ENCODE measurements at regions not wholly inside any gene's neighbourhood (a gene's known extent, or its start where the extent isn't known, plus 50 kb on each side); places are given as distances from the start of the nearest gene placed in this dataset.
"Not testable (repeated sequence)": the region's sequence is repeated elsewhere in the genome, so short reads cannot be mapped to it uniquely, and the experiment has no call there.

DNA sequence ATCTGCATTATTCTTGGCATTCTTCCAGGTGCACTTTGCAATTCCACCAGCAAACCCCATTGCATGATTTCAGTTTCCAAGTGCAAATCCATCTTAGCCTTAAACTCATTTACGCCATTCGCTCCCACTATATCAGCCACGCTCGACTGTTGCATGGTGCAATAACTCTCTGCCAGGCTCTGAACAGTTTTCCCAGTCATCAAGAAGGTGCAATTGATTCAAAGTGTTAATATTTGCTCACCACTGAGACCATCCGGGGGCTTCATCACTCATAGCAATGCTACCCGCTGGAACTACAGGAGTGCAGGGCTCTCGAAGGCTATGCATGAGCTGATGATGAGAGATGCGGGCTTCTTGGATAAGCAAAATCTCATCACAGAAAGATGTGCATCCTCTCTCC, 488.2 kb downstream of the OMA1 start:
- DNase-seq: no peak
- TF ChIP-seq, protein P1, sequence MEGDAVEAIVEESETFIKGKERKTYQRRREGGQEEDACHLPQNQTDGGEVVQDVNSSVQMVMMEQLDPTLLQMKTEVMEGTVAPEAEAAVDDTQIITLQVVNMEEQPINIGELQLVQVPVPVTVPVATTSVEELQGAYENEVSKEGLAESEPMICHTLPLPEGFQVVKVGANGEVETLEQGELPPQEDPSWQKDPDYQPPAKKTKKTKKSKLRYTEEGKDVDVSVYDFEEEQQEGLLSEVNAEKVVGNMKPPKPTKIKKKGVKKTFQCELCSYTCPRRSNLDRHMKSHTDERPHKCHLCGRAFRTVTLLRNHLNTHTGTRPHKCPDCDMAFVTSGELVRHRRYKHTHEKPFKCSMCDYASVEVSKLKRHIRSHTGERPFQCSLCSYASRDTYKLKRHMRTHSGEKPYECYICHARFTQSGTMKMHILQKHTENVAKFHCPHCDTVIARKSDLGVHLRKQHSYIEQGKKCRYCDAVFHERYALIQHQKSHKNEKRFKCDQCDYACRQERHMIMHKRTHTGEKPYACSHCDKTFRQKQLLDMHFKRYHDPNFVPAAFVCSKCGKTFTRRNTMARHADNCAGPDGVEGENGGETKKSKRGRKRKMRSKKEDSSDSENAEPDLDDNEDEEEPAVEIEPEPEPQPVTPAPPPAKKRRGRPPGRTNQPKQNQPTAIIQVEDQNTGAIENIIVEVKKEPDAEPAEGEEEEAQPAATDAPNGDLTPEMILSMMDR (IDR thresholded peaks at IDR 0.05; ENCODE audit: low read depth, low read length): no peak
- H3K27ac ChIP-seq: no peak overlapping the region

DNA sequence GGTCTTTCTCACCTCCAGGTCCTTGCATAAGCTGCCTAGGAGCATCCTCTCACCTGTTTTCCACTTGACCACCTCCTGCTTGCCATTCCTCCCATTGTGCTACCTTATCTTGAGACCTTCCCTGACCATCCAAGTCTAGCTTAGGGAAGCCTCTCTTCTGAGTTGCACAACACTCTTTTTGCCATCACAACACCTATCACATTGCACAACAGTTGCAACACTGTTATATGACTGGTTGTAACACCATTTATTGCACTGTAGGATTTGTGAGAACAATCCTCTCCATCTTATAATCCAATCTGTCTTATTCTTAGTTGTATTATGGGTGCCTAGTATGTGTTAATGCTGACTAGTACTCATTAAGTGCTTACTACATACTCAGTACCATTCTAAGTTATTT, 488.7 kb downstream of the OMA1 start:
- no peak for DNase-seq
- no peak overlapping the region for H3K27ac ChIP-seq
- no peaks in the 10 kb centered on the region for H3K27me3 ChIP-seq (ENCODE audit: insufficient read depth, low read depth, severe bottlenecking)
- H3K9me3 ChIP-seq (ENCODE audit: severe bottlenecking): no peaks in the 10 kb centered on the region
- no peaks in the 10 kb centered on the region for H3K36me3 ChIP-seq
- TF ChIP-seq, protein P1 (IDR thresholded peaks at IDR 0.05; ENCODE audit: low read depth, low read length): no peak
- no peak overlapping the region for H3K4me3 ChIP-seq (ENCODE audit: low read depth, low read length)

More for the DNA sequence above, 488.2 kb downstream of the OMA1 start:
- Histone ChIP-seq H3K36me3 (no peaks in the 10 kb centered on the region), H3K4me3 (ENCODE audit: low read depth, low read length) (no peak overlapping the region), H3K27me3 (ENCODE audit: insufficient read depth, low read depth, severe bottlenecking) (no peaks in the 10 kb centered on the region), H3K9me3 (ENCODE audit: severe bottlenecking) (no peaks in the 10 kb centered on the region)

DNA sequence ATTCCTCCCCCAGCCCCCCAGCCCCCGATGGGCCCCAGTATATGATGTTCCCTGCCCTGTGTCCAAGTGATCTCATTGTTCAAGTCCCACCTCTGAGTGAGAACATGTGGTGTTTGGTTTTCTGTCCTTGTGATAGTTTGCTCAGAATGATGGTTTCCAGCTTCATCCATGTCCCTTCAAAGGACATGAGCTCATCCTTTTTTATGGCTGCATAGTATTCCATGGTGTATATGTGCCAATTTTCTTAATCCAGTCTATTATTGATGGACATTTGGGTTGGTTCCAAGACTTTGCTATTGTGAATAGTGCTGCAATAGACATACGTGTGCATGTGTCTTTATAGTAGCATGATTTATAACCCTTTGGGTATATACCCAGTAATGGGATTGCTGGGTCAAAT, 495.3 kb downstream of the OMA1 start:
- not testable (repeated sequence) for H3K27ac ChIP-seq; H3K27me3 ChIP-seq (ENCODE audit: insufficient read depth, low read depth, severe bottlenecking); H3K4me3 ChIP-seq (ENCODE audit: low read depth, low read length); DNase-seq; H3K9me3 ChIP-seq (ENCODE audit: severe bottlenecking); H3K36me3 ChIP-seq

DNA sequence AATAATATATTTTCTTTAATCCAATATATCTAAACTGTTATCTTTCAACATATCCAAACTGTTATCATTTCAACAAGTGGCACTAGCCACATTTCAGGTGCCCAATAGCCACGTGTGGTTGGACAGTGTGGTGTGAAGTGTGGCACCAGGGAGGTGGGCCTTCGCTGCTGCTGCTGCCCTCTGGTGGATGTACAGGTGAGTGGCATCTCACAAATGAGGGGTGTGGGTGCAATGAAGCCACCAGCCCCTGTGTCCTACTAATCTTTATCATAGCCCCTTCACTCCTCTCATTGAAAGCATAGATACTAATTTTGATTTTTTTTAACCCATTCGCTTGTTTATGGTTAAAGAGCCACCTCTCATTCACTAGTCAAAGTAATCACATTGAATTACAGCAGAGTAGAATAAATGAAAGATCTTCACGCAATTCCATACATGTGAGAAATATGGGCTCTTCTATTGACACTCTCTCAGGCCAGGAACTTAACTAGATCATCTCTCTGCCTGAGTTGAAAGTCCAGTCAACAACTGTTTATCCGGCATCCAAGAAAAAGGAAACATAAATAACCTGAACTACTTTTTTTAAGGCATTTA, 499.2 kb downstream of the OMA1 start:
- TF ChIP-seq, protein P1 (IDR thresholded peaks at IDR 0.05; ENCODE audit: low read depth, low read length): peak; percentile 88
- Histone ChIP-seq H3K9me3 (ENCODE audit: severe bottlenecking) (no peaks in the 10 kb centered on the region), H3K36me3 (no peaks in the 10 kb centered on the region), H3K27me3 (ENCODE audit: insufficient read depth, low read depth, severe bottlenecking) (no peaks in the 10 kb centered on the region), H3K27ac (no peak overlapping the region), H3K4me3 (ENCODE audit: low read depth, low read length) (no peak overlapping the region)
- DNase-seq: peak; percentile 58

DNA sequence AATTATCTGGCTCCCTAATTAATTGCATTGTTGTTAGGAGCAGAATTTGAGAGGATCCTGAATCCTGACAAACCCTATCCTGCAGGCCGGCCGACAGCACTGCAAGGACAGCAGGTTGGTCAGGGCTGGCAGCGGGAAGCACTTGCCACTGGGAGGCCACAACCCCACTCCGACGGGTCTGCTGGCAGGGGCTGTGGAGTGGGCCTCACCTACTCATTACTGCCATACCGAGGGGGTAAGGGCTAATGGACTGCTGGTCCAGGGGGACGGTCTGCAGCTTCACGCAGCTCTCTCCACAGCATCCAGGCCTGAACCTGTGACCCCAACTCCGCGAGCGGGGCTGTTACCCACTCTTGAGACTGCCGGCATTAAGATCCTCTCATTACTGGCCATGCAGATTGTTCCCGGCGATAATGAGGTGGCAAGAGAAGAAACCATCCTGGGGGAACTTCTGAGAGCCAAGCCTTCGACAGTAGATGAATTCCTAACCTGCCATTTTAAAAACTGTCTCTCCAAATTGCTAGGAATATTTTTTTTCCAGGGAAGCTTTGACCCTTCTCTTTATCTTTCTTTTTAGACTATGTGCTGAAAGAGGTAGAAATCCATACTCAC, 501.3 kb downstream of the OMA1 start:
- DNase-seq: no peak
- TF ChIP-seq, protein P1 (IDR thresholded peaks at IDR 0.05; ENCODE audit: low read depth, low read length): no peak
- H3K9me3 ChIP-seq (ENCODE audit: severe bottlenecking): no peaks in the 10 kb centered on the region
- no peak overlapping the region for H3K27ac ChIP-seq
- H3K27me3 ChIP-seq (ENCODE audit: insufficient read depth, low read depth, severe bottlenecking): no peaks in the 10 kb centered on the region
- H3K4me3 ChIP-seq (ENCODE audit: low read depth, low read length): no peak overlapping the region
- no peaks in the 10 kb centered on the region for H3K36me3 ChIP-seq

DNA sequence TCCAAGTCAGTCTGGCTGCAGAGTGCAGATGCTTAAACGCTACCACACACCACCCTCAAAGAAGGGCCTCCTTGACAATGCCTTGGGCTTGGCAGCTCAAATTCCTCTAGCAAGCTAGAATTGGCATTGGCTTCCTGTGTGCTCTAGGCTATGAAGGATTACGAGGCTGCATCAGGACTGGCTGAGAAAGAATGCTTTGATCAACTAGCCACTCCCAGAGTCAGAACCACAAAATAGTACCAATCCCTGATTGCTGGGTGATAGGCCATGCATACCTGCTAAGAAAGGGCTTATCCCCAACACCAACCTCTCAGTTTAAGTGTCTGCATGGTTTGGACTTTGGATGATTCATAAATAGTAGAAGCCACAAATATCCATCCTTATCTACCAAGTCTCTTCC, 504.9 kb downstream of the OMA1 start:
- no peaks in the 10 kb centered on the region for H3K9me3 ChIP-seq (ENCODE audit: severe bottlenecking)
- H3K27ac ChIP-seq: no peak overlapping the region
- no peaks in the 10 kb centered on the region for H3K27me3 ChIP-seq (ENCODE audit: insufficient read depth, low read depth, severe bottlenecking)
- TF ChIP-seq, protein P1 (IDR thresholded peaks at IDR 0.05; ENCODE audit: low read depth, low read length): no peak
- H3K36me3 ChIP-seq: no peaks in the 10 kb centered on the region
- no peak for DNase-seq
- H3K4me3 ChIP-seq (ENCODE audit: low read depth, low read length): no peak overlapping the region
